Lung (tissue), 11 donors: ENCODE measurements at regions not wholly inside any gene's neighbourhood (a gene's known extent, or its start where the extent isn't known, plus 50 kb on each side); places are given as distances from the start of the nearest gene placed in this dataset.

Source experiments
- ATAC-seq: fragments of 200-7000 bp; cut with Tn5 transposase; one replicate; pipeline ENCODE4 v1.9.1; 2020; ENCODE audit warnings: moderate number of reproducible peaks; ENCODE audit not compliant: insufficient read depth, low FRiP score
- DNase-seq, 3 donors: peaks; one replicate each; pipeline ENCODE4 v3.0.0-alpha.2; 2013 to 2017
- H3K27ac ChIP-seq, 2 donors: one replicate each; pipeline ENCODE4 v1.5.1; 2013; ENCODE audit warnings: mild to moderate bottlenecking in 2 of 2, moderate library complexity in 2 of 2, control low read depth in 1 of 2, inconsistent platforms in 1 of 2, low read depth in 1 of 2, low read length in 1 of 2
- H3K27me3 ChIP-seq, 3 donors: one replicate each; pipeline ENCODE4 v1.5.1; 2013; ENCODE audit warnings: low read length in 2 of 3; ENCODE audit not compliant: control insufficient read depth in 3 of 3, insufficient read depth in 3 of 3
- H3K36me3 ChIP-seq, 4 donors: one replicate each; pipeline ENCODE4 v1.5.1; 2013; ENCODE audit warnings: low read length in 4 of 4, mild to moderate bottlenecking in 1 of 4, moderate library complexity in 1 of 4; ENCODE audit not compliant: control insufficient read depth in 4 of 4, insufficient read depth in 4 of 4
- H3K4me1 ChIP-seq, 5 donors: one replicate each; pipeline ENCODE4 v1.5.1; 2013; ENCODE audit warnings: low read length in 5 of 5, mild to moderate bottlenecking in 2 of 5, moderate library complexity in 1 of 5; ENCODE audit not compliant: control insufficient read depth in 5 of 5, insufficient read depth in 5 of 5
- H3K4me3 ChIP-seq: one replicate; pipeline ENCODE4 v1.5.1; 2013; ENCODE audit warnings: mild to moderate bottlenecking, control low read depth, moderate library complexity
- H3K9ac ChIP-seq, 2 donors: one replicate each; pipeline ENCODE4 v1.5.1; 2013; ENCODE audit warnings: low read length in 2 of 2, control low read depth in 1 of 2; ENCODE audit not compliant: insufficient read depth in 1 of 2
- H3K9me3 ChIP-seq, 4 donors: one replicate each; pipeline ENCODE4 v1.5.1; 2013; ENCODE audit warnings: low read length in 3 of 4, mild to moderate bottlenecking in 1 of 4, moderate library complexity in 1 of 4; ENCODE audit not compliant: control insufficient read depth in 4 of 4, insufficient read depth in 3 of 4
- CTCF ChIP-seq: IDR thresholded peaks from 2 replicates; pipeline ENCODE4 v1.5.1; 2012; ENCODE audit warnings: mild to moderate bottlenecking; ENCODE audit errors: control extremely low read depth, extremely low read depth
- WGBS, 2 donors: extraction: QIAGEN DNeasy Blood & Tissue Kit; methylation state at CpG; one replicate each; pipeline ENCODE4 v1.1.7; 2013; 5-methylcytosine and 5-hydroxymethylcytosine counted together
- donor health status: control.
- donor health status: control.
- donor health status: Bipolar disorder and iron deficiency.
- donor health status: healthy.
- donor health status: DM: yes; HTN: yes; CAD: no.

- no peaks in the 10 kb centered on the region for H3K27me3 ChIP-seq
- TF ChIP-seq CTCF: no peak
- no peak overlapping the region for H3K9ac ChIP-seq
- DNase-seq (peak in 2 of 3 donors; percentile 15 to 50), ATAC-seq (no peak)
- no peak overlapping the region for H3K27ac ChIP-seq
- H3K9me3 ChIP-seq: peaks cover 0 to 9% (median 0%) of the 10 kb centered on the region in 4 donors
- H3K4me3 ChIP-seq: no peak overlapping the region
- 87 to 88% methylated on average over 1 of the region's 1 CpG for WGBS, 2 donors
- no peaks in the 10 kb centered on the region for H3K36me3 ChIP-seq
- peaks cover 0 to 10% (median 0%) of the 10 kb centered on the region in 5 donors for H3K4me1 ChIP-seq
These were observed 82.4 kb upstream of the COL5A2 start for GRCh38 chr2:189261916-189262315.

GRCh38 chr2:189265696-189266320 lies 86.2 kb upstream of the COL5A2 start:
- no peak for ATAC-seq
- Histone ChIP-seq H3K27ac (no peak overlapping the region), H3K9me3 (peaks cover 0 to 9% (median 0%) of the 10 kb centered on the region in 4 donors), H3K4me3 (no peak overlapping the region), H3K27me3 (no peaks in the 10 kb centered on the region), H3K36me3 (no peaks in the 10 kb centered on the region), H3K9ac (no peak overlapping the region), H3K4me1 (peaks cover 0 to 15% (median 0%) of the 10 kb centered on the region in 5 donors)
- WGBS, 2 donors: 82 to 84% methylated on average over 3 of the region's 3 CpGs
- TF ChIP-seq CTCF: no peak
- DNase-seq: no peak

- Histone ChIP-seq H3K27me3 (no peaks in the 10 kb centered on the region), H3K9me3 (peaks cover 0 to 9% (median 0%) of the 10 kb centered on the region in 4 donors), H3K36me3 (no peaks in the 10 kb centered on the region), H3K4me3 (no peak overlapping the region), H3K27ac (no peak overlapping the region), H3K9ac (no peak overlapping the region), H3K4me1 (peaks cover 0 to 6% (median 0%) of the 10 kb centered on the region in 5 donors)
- WGBS, 2 donors: 46 to 47% methylated on average over 2 of the region's 2 CpGs
- ATAC-seq (no peak), DNase-seq (no peak)
- no peak for TF ChIP-seq CTCF
These were observed 87.9 kb upstream of the COL5A2 start for GRCh38 chr2:189267491-189267890.
